ENCODE measurements at regions not wholly inside any gene's neighbourhood (a gene's known extent, or its start where the extent isn't known, plus 50 kb on each side); places are given as distances from the start of the nearest gene placed in this dataset.

DNA sequence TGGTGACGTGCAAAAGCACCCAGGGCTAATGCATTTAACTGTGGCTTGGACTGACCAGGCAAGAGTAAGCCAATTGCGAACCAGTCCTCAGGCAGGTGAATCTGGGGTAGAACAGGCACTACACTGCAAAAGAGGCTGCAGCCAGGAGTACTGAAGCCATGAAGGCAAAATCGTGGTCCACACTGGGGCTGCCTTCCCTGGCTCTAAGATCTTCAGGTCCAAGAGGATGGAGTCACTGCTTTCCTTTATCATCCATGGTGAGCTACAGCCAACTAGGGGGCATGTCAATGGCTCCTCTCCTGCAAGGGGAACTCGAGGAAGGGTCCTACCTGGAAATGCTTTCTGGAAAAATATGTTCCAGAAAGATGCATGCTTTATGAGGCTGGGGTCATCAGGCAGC lies 100.6 kb upstream of the AJAP1 start:
- TF ChIP-seq SPI1 (IDR thresholded peaks at IDR 0.05; ENCODE audit: low read depth, low read length) (no peak), POLR2A (IDR thresholded peaks at IDR 0.05; ENCODE audit: low read depth, low read length) (no peak), POU2F2 (IDR thresholded peaks at IDR 0.05; ENCODE audit: low read depth, low read length) (no peak), TAF1 (IDR thresholded peaks at IDR 0.05; ENCODE audit: low read depth, low read length) (no peak), POLR2AphosphoS5 (IDR thresholded peaks at IDR 0.05; ENCODE audit: low read depth, low read length) (no peak), PAX5 (IDR thresholded peaks at IDR 0.05; ENCODE audit: insufficient read depth, low read length, severe bottlenecking) (no peak)
- no peak for FAIRE-seq
- no peak for DNase-seq (ENCODE audit: insufficient read length, low spot score)

DNA sequence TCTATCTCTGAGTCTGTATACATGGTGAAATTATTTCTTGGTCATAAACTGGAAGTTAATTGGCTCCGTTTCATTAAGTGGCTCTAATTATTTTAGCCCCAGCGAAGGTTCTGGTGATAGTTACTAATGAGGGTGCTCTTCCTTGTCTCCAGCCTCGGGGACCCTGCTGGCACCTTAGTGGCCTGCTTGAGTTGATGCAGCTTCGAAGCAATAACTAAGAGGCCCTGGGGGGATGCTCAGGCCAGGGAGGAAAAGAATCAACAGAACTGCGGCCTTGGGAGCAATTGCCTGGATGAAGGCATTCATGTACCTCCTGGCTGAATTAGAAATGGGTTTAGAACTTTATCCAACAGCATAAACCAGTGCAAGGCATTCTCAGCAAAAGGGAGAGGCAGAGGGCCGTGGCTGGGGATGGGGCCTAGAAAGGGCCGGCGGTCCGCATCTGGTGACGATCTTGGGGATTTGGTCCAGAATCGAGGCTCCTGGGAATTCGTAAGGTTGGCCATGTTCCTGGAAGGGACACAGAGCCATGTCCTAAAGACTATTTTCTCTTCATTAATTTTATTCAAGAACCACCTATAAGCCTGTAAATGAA lies 100.0 kb upstream of the AJAP1 start:
- DNase-seq (ENCODE audit: insufficient read length, low spot score) = no peak
- TF ChIP-seq POU2F2 (IDR thresholded peaks at IDR 0.05; ENCODE audit: low read depth, low read length) (no peak), SPI1 (IDR thresholded peaks at IDR 0.05; ENCODE audit: low read depth, low read length) (no peak), TAF1 (IDR thresholded peaks at IDR 0.05; ENCODE audit: low read depth, low read length) (no peak), PAX5 (IDR thresholded peaks at IDR 0.05; ENCODE audit: insufficient read depth, low read length, severe bottlenecking) (no peak), POLR2A (IDR thresholded peaks at IDR 0.05; ENCODE audit: low read depth, low read length) (no peak), POLR2AphosphoS5 (IDR thresholded peaks at IDR 0.05; ENCODE audit: low read depth, low read length) (no peak)
- no peak for FAIRE-seq

DNA sequence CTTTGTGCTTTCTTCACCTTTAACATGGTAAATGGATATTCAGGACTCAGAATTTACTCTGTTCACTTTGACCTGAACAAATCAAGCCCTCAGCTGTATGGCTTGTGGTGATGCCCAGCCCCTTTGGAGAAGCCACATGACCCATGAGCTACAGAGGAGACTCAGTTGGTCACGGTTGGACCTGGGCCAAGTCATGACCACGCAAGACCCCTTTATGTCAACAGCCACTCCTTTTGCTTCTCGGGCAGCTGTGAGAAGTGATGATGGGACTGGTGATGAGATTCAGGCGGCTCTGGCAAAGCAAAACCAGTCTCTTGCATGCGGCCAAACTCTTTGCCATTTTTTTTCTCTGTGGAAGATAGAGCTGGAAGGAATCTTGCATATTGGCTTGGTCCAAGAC lies 96.5 kb upstream of the AJAP1 start:
- no peak for TF ChIP-seq POU2F2 (IDR thresholded peaks at IDR 0.05; ENCODE audit: low read depth, low read length)
- TF ChIP-seq POLR2A (IDR thresholded peaks at IDR 0.05; ENCODE audit: low read depth, low read length) = no peak
- TF ChIP-seq POLR2AphosphoS5 (IDR thresholded peaks at IDR 0.05; ENCODE audit: low read depth, low read length) = no peak
- TF ChIP-seq TAF1 (IDR thresholded peaks at IDR 0.05; ENCODE audit: low read depth, low read length) = no peak
- TF ChIP-seq PAX5 (IDR thresholded peaks at IDR 0.05; ENCODE audit: insufficient read depth, low read length, severe bottlenecking) = no peak
- no peak for TF ChIP-seq SPI1 (IDR thresholded peaks at IDR 0.05; ENCODE audit: low read depth, low read length)
- FAIRE-seq (no peak), DNase-seq (ENCODE audit: insufficient read length, low spot score) (no peak)

DNA sequence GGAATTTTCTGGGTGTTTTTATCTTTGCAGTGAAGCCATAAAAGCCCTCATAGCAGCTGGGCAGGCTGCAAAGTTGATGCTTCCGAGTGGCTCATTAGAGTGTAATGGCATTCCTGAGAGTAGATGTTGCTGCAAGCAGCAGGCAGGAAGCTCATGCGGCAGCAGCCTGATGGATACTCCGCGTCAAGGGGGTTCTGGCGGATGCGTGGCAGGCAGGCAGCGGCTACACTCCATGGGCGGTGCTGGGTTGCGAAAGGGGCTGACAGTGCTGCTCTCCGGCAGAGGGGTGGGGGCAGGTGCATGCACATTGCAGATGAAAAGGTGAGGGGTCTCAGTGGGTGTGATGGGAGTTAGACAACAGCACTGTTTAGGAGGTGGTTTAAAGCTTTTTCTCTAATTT lies 93.2 kb upstream of the AJAP1 start:
- TF ChIP-seq TAF1 (IDR thresholded peaks at IDR 0.05; ENCODE audit: low read depth, low read length) (no peak), PAX5 (IDR thresholded peaks at IDR 0.05; ENCODE audit: insufficient read depth, low read length, severe bottlenecking) (no peak), SPI1 (IDR thresholded peaks at IDR 0.05; ENCODE audit: low read depth, low read length) (no peak), POLR2A (IDR thresholded peaks at IDR 0.05; ENCODE audit: low read depth, low read length) (no peak), POLR2AphosphoS5 (IDR thresholded peaks at IDR 0.05; ENCODE audit: low read depth, low read length) (no peak), POU2F2 (IDR thresholded peaks at IDR 0.05; ENCODE audit: low read depth, low read length) (no peak)
- FAIRE-seq (no peak), DNase-seq (ENCODE audit: insufficient read length, low spot score) (no peak)

DNA sequence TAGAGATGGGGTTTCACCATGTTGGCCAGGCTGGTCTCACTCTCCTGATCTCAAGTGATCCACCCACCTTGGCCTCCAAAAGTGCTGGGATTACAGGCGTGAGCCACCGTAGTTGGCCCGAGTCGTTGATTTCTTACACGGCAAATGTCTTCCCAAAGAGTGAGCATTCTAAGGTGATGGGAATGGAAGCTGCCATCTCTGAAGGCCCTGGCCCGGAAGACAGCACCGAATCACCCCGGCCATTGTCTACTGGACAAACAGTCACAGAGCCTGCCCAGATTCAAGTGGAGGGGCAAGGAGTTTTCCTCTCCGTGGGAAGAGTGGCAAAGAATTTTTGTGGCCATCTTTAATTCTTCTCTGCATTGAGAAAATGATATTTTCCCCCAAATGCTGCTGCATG lies 92.1 kb upstream of the AJAP1 start:
- DNase-seq (ENCODE audit: insufficient read length, low spot score) (no peak), FAIRE-seq (no peak)
- no peak for TF ChIP-seq POU2F2 (IDR thresholded peaks at IDR 0.05; ENCODE audit: low read depth, low read length)
- TF ChIP-seq SPI1 (IDR thresholded peaks at IDR 0.05; ENCODE audit: low read depth, low read length) = no peak
- TF ChIP-seq POLR2A (IDR thresholded peaks at IDR 0.05; ENCODE audit: low read depth, low read length) = no peak
- no peak for TF ChIP-seq PAX5 (IDR thresholded peaks at IDR 0.05; ENCODE audit: insufficient read depth, low read length, severe bottlenecking)
- TF ChIP-seq POLR2AphosphoS5 (IDR thresholded peaks at IDR 0.05; ENCODE audit: low read depth, low read length) = no peak
- TF ChIP-seq TAF1 (IDR thresholded peaks at IDR 0.05; ENCODE audit: low read depth, low read length) = no peak

DNA sequence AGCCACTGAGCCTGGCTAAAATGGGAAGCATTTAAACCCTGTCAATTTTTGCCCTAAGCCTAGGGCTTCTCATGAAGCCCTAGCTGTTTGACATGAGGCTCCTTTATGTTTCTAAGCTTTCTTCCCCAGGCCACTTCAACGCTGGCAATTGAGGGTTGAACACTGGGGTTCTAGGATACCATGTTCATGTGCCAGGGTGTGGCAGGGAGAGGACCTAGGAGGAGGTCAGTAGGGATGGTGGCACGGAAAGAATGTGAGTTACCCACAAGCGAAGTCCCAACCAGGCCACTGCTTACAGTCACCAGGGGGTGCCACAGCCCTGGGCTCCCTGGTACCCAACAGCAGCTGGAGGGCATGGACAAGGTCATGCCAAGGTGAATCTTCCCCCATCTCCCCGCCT lies 90.8 kb upstream of the AJAP1 start:
- FAIRE-seq (no peak), DNase-seq (ENCODE audit: insufficient read length, low spot score) (no peak)
- TF ChIP-seq POU2F2 (IDR thresholded peaks at IDR 0.05; ENCODE audit: low read depth, low read length) (no peak), TAF1 (IDR thresholded peaks at IDR 0.05; ENCODE audit: low read depth, low read length) (no peak), SPI1 (IDR thresholded peaks at IDR 0.05; ENCODE audit: low read depth, low read length) (no peak), POLR2AphosphoS5 (IDR thresholded peaks at IDR 0.05; ENCODE audit: low read depth, low read length) (no peak), POLR2A (IDR thresholded peaks at IDR 0.05; ENCODE audit: low read depth, low read length) (no peak), PAX5 (IDR thresholded peaks at IDR 0.05; ENCODE audit: insufficient read depth, low read length, severe bottlenecking) (no peak)

DNA sequence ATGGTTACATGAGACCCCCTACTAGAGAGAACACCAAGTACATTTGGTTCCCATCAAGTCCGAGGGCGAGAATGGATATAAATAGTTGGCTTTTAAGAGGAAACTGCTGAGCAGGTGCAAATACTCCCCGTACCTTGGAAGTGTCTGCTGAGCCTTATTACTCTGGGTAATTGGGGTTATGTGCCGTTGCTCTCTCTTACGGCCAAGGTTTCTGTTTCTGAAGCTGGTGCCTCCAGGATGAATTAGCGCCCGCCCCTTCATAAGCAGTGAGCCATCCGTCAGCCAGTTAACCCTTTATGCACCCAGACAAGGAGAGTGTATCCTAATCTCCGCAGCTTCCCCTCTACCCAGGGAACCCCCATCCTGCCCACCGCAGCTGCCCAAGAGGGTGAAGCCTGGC lies 90.4 kb upstream of the AJAP1 start:
- TF ChIP-seq POLR2AphosphoS5 (IDR thresholded peaks at IDR 0.05; ENCODE audit: low read depth, low read length) (no peak), POU2F2 (IDR thresholded peaks at IDR 0.05; ENCODE audit: low read depth, low read length) (no peak), TAF1 (IDR thresholded peaks at IDR 0.05; ENCODE audit: low read depth, low read length) (no peak), PAX5 (IDR thresholded peaks at IDR 0.05; ENCODE audit: insufficient read depth, low read length, severe bottlenecking) (no peak)
- FAIRE-seq (no peak), DNase-seq (ENCODE audit: insufficient read length, low spot score) (no peak)

DNA sequence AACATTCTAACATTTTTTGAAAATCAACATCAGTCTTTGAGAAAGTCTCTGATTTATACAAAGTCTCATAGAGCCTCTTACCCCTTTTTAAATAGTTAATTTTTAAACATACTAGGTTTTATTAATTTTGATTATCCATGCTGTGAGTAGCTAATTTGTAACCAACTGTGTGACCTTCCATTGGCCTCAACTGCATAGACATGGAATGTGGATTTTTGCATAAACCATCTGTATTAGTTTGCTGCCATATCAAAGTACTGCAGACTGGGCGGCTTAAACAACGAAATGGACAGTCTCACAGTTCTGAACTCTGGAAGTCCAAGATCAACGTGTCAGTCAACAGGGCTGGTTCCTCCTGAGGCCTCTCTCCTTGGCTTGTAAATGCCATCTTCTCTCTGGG lies 89.2 kb upstream of the AJAP1 start:
- TF ChIP-seq POLR2A (IDR thresholded peaks at IDR 0.05; ENCODE audit: low read depth, low read length) (no peak), SPI1 (IDR thresholded peaks at IDR 0.05; ENCODE audit: low read depth, low read length) (no peak), TAF1 (IDR thresholded peaks at IDR 0.05; ENCODE audit: low read depth, low read length) (no peak), POU2F2 (IDR thresholded peaks at IDR 0.05; ENCODE audit: low read depth, low read length) (no peak), PAX5 (IDR thresholded peaks at IDR 0.05; ENCODE audit: insufficient read depth, low read length, severe bottlenecking) (no peak), POLR2AphosphoS5 (IDR thresholded peaks at IDR 0.05; ENCODE audit: low read depth, low read length) (no peak)
- DNase-seq (ENCODE audit: insufficient read length, low spot score) (no peak), FAIRE-seq (no peak)

DNA sequence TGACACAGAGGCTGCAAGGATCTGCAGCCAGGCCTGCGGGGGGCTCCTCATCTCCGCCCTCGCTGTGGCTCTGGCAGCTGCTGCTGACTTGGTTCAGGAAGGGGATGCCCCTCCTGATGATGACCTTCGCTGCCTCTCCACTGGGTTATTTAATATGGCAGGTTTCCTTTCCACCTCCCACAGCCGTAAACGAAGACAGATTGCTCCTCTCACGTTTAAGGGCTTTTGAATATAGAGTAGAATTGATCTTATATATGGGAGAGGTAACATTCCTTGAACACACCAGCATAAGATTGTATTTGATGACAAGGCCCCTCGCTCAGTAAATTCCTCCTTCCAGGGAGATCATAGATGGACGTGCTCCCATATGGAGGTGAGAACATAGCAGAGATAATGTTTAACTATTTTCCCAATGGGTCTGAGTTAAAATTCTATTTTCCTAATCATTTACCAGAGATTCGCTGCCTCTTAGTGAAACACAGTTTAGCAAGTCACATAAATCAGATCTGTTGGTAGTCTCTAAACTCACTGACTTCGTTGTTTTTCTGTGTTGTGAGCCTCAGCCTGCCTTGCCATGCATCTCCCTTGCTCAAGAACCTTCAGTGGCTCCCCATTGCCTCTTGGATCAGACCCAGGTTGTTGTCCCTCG lies 88.5 kb upstream of the AJAP1 start:
- DNase-seq (ENCODE audit: insufficient read length, low spot score) (no peak), FAIRE-seq (no peak)
- TF ChIP-seq POU2F2 (IDR thresholded peaks at IDR 0.05; ENCODE audit: low read depth, low read length) = no peak
- no peak for TF ChIP-seq SPI1 (IDR thresholded peaks at IDR 0.05; ENCODE audit: low read depth, low read length)
- TF ChIP-seq POLR2AphosphoS5 (IDR thresholded peaks at IDR 0.05; ENCODE audit: low read depth, low read length) = no peak
- TF ChIP-seq TAF1 (IDR thresholded peaks at IDR 0.05; ENCODE audit: low read depth, low read length) = no peak
- no peak for TF ChIP-seq POLR2A (IDR thresholded peaks at IDR 0.05; ENCODE audit: low read depth, low read length)
- TF ChIP-seq PAX5 (IDR thresholded peaks at IDR 0.05; ENCODE audit: insufficient read depth, low read length, severe bottlenecking) = no peak
